Fibroblast of lung (primary cell): ENCODE measurements at regions not wholly inside any gene's neighbourhood (a gene's known extent, or its start where the extent isn't known, plus 50 kb on each side); places are given as distances from the start of the nearest gene placed in this dataset.

ENCODE experiments used
- DNase-seq, 2 donors: peaks; one replicate each; pipeline versions ENCODE4 v3.0.0 to v3.0.0-alpha.2; 2010; ENCODE audit warnings: low read depth in 2 of 2
- H2AFZ ChIP-seq: 2 replicates; pipeline ENCODE4 v1.5.1; 2012; ENCODE audit warnings: low read length, control low read depth, inconsistent platforms
- H3K27ac ChIP-seq: 2 replicates; pipeline ENCODE4 v1.5.1; 2011; ENCODE audit warnings: low read length, control low read depth; ENCODE audit not compliant: insufficient read depth
- H3K27me3 ChIP-seq: 2 replicates; pipeline ENCODE4 v1.5.1; 2011; ENCODE audit warnings: mild to moderate bottlenecking, low read length; ENCODE audit not compliant: control insufficient read depth, insufficient read depth
- H3K36me3 ChIP-seq: 2 replicates; pipeline ENCODE4 v1.5.1; 2011; ENCODE audit warnings: low read length; ENCODE audit not compliant: control insufficient read depth, insufficient read depth
- H3K4me1 ChIP-seq: 2 replicates; pipeline ENCODE4 v1.5.1; 2011; ENCODE audit warnings: low read length; ENCODE audit not compliant: control insufficient read depth, insufficient read depth; ENCODE audit errors: extremely low read depth
- H3K4me2 ChIP-seq: 2 replicates; pipeline ENCODE4 v1.5.1; 2011; ENCODE audit warnings: low read length, control low read depth; ENCODE audit not compliant: insufficient read depth; ENCODE audit errors: extremely low read depth
- H3K4me3 ChIP-seq, 4 experiments: fragments of 200-600 bp in 1 of 4; sonication (generic) in 1 of 4; replicated peaks in 1 of 4; 2 replicates each; pipeline ENCODE4 v1.5.1; 2011 to 2016; ENCODE audit warnings: low read length in 4 of 4, low read depth in 3 of 4, mild to moderate bottlenecking in 3 of 4, control low read depth in 2 of 4, inconsistent platforms in 1 of 4, mixed read lengths in 1 of 4; ENCODE audit not compliant: insufficient read depth in 1 of 4; ENCODE audit errors: control extremely low read depth in 1 of 4
- H3K79me2 ChIP-seq: 2 replicates; pipeline ENCODE4 v1.5.1; 2012; ENCODE audit warnings: mild to moderate bottlenecking, low read length, inconsistent platforms; ENCODE audit not compliant: control insufficient read depth, insufficient read depth
- H3K9ac ChIP-seq: 2 replicates; pipeline ENCODE4 v1.5.1; 2011; ENCODE audit warnings: mild to moderate bottlenecking, low read length, control low read depth; ENCODE audit not compliant: insufficient read depth
- H3K9me3 ChIP-seq: 2 replicates; pipeline ENCODE4 v1.5.1; 2012; ENCODE audit warnings: low read depth, low read length; ENCODE audit not compliant: control insufficient read depth, insufficient read depth
- H4K20me1 ChIP-seq: 2 replicates; pipeline ENCODE4 v1.5.1; 2011; ENCODE audit warnings: low read length; ENCODE audit not compliant: control insufficient read depth, insufficient read depth; ENCODE audit errors: extremely low read depth
- CTCF ChIP-seq, 2 donors: IDR thresholded peaks in 1 of 2; conservative IDR thresholded peaks in 1 of 2; 1 replicate in 1 of 2; 2 replicates in 1 of 2; pipeline ENCODE4 v1.5.1; 2011 to 2012; ENCODE audit warnings: low read length in 2 of 2, control low read depth in 1 of 2, inconsistent platforms in 1 of 2, low read depth in 1 of 2, mild to moderate bottlenecking in 1 of 2
- EZH2 ChIP-seq: IDR thresholded peaks from 2 replicates; pipeline ENCODE4 v1.5.1; 2012; ENCODE audit warnings: low read length, control low read depth, mild to moderate bottlenecking; ENCODE audit errors: missing control alignments

- no peak for TF ChIP-seq EZH2
- TF ChIP-seq CTCF (conservative IDR thresholded peaks at IDR 0.05 in 1 of 2, IDR thresholded peaks at IDR 0.05 in 1 of 2; ENCODE audit: low read depth in 1 of 2, low read length in 2 of 2): no peak
- Histone ChIP-seq H3K9me3 (no peaks in the 10 kb centered on the region), H3K4me2 (no peak overlapping the region), H3K4me1 (no peaks in the 10 kb centered on the region), H3K4me3 (no peak overlapping the region), H4K20me1 (no peaks in the 10 kb centered on the region), H3K27me3 (no peaks in the 10 kb centered on the region), H3K36me3 (no peaks in the 10 kb centered on the region), H3K79me2 (no peaks in the 10 kb centered on the region), H3K27ac (no peak overlapping the region), H2AFZ (no peak overlapping the region), H3K9ac (no peak overlapping the region)
- DNase-seq: no peak
These were observed 904.8 kb upstream of the SEL1L start for GRCh38 chr14:82438436-82438835.

GRCh38 chr14:82441270-82441669 lies 907.6 kb upstream of the SEL1L start:
- H3K36me3 ChIP-seq: no peaks in the 10 kb centered on the region
- no peaks in the 10 kb centered on the region for H3K9me3 ChIP-seq
- no peak for DNase-seq
- no peaks in the 10 kb centered on the region for H3K4me1 ChIP-seq
- no peak overlapping the region for H3K4me2 ChIP-seq
- H4K20me1 ChIP-seq: no peaks in the 10 kb centered on the region
- H3K79me2 ChIP-seq: no peaks in the 10 kb centered on the region
- H3K9ac ChIP-seq: no peak overlapping the region
- TF ChIP-seq CTCF (conservative IDR thresholded peaks at IDR 0.05 in 1 of 2, IDR thresholded peaks at IDR 0.05 in 1 of 2; ENCODE audit: low read depth in 1 of 2, low read length in 2 of 2): no peak
- no peaks in the 10 kb centered on the region for H3K27me3 ChIP-seq
- H3K4me3 ChIP-seq: no peak overlapping the region
- H3K27ac ChIP-seq: no peak overlapping the region
- H2AFZ ChIP-seq: no peak overlapping the region

- no peaks in the 10 kb centered on the region for H4K20me1 ChIP-seq
- H3K79me2 ChIP-seq: no peaks in the 10 kb centered on the region
- H3K27me3 ChIP-seq: no peaks in the 10 kb centered on the region
- no peak overlapping the region for H2AFZ ChIP-seq
- no peak for DNase-seq
- H3K4me2 ChIP-seq: no peak overlapping the region
- H3K9me3 ChIP-seq: no peaks in the 10 kb centered on the region
- no peak overlapping the region for H3K4me3 ChIP-seq
- no peak for TF ChIP-seq EZH2
- TF ChIP-seq CTCF (conservative IDR thresholded peaks at IDR 0.05 in 1 of 2, IDR thresholded peaks at IDR 0.05 in 1 of 2; ENCODE audit: low read depth in 1 of 2, low read length in 2 of 2): no peak
- H3K9ac ChIP-seq: no peak overlapping the region
- no peak overlapping the region for H3K27ac ChIP-seq
- H3K36me3 ChIP-seq: no peaks in the 10 kb centered on the region
- no peaks in the 10 kb centered on the region for H3K4me1 ChIP-seq
These were observed 912.3 kb upstream of the SEL1L start for GRCh38 chr14:82445810-82446570.
